HG02938 (cell line): ENCODE measurements at regions not wholly inside any gene's neighbourhood (a gene's known extent, or its start where the extent isn't known, plus 50 kb on each side); places are given as distances from the start of the nearest gene placed in this dataset.
A peak's percentile ranks its signal among the peaks of the same experiment; 100 is the strongest.

Experiments used
- ATAC-seq: cut with Tn5 transposase; IDR thresholded peaks from one replicate; pipeline ENCODE4 v1.9.1; 2021; ENCODE audit warnings: mild to moderate bottlenecking, moderate library complexity; ENCODE audit not compliant: unreplicated experiment

DNA sequence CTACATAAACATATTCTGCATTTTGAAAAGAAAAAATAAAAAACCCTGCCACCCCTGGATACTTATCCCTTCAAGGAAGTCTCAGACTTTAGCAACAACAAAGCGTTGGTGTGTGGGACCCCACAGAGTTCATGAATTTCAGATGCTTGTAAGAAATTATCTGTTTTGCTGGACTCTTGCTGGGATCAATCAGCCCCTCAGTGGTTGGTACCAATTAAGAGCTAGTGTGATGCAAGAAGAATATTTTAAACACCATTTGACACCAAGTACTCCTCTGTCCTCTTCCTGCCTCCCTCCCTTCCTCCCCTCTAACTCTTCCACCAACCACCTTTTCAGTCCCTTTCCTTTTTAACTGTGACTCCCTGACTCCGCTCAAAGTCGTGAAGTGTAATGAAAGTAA lies 51.5 kb downstream of the SST start:
- ATAC-seq, result no peak

DNA sequence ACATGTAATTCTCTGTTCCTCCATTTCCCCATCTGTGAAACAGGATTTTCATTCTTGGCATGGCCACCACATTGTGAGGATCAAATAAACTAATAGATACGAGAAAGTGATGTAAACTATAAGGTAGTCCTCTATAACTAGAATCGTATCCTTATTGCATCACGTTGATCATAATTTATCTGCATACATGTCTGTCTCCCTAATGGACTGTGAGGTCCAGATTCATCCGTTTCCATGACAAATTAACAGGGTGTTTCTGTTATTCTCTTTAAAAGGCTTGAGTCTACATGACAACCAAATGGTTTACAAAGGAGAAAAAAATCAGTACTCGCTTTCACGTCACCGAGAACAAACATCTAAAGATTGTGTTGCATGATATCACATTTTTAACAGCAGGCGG lies 53.0 kb downstream of the SST start:
- ATAC-seq, result no peak

- ATAC-seq, result peak; percentile 74
Measured at GRCh38 chr3:187616307-187616972, 53.8 kb downstream of the SST start.

- ATAC-seq, result no peak
Measured at GRCh38 chr3:187615630-187616029, 54.6 kb downstream of the SST start.

GRCh38 chr3:187612656-187613055 lies 57.5 kb downstream of the SST start:
- no peak for ATAC-seq

DNA sequence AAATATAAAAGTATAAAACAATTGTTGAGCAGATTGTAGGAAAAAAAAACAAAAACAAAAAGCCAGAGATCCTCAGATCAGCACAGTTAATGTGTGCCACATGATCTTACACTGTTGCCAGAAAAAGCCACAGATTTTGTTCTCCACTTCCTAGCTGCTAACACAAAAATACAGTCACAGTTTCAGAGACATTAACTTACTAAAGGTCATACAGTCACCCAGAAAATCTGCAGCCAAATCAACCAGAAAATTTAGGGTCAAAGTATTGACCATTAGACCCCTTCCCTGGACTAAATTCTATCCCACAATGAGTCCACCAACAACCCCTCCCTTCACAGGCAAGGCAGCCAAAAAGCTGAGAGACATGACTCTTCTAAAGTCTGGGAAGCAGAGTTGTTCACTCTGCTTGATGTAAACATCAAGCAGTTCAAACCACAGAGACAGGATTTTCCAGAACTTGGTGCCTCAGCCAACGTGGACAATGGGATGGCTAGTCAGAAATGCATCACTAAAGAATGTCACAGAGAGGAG lies 59.1 kb downstream of the SST start:
- ATAC-seq, result no peak

- ATAC-seq, result no peak
Measured at GRCh38 chr3:187594272-187594671, 75.9 kb downstream of the SST start.

- no peak for ATAC-seq
Measured at GRCh38 chr3:187593451-187593850, 76.7 kb downstream of the SST start.

- no peak for ATAC-seq
Measured at GRCh38 chr3:187590861-187591576, 79.2 kb downstream of the SST start.

DNA sequence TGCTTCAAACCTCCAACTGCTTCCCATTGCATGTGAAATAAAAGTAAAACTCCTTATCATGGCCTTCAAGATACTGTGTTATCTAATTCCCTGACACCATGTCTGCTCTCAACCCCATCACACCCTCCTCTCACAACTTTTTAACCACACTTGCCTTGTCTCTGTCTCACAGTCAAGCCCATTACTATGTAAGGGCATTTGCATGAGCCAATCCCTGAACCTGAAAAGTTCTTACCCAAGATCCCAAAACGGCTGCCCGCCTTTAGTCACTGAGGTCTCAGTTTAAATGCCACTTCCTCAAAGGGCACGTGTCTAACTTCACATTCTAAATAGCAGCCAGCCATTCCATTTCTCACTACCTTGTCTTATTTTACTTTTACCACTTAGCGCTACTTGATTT lies 83.1 kb downstream of the SST start:
- no peak for ATAC-seq

GRCh38 chr3:187586226-187586625 lies 84.0 kb downstream of the SST start:
- no peak for ATAC-seq

GRCh38 chr3:187572441-187572840 lies 97.8 kb downstream of the SST start:
- ATAC-seq, result no peak

- ATAC-seq, result no peak
Measured at GRCh38 chr3:187571701-187572100, 98.5 kb downstream of the SST start.

DNA sequence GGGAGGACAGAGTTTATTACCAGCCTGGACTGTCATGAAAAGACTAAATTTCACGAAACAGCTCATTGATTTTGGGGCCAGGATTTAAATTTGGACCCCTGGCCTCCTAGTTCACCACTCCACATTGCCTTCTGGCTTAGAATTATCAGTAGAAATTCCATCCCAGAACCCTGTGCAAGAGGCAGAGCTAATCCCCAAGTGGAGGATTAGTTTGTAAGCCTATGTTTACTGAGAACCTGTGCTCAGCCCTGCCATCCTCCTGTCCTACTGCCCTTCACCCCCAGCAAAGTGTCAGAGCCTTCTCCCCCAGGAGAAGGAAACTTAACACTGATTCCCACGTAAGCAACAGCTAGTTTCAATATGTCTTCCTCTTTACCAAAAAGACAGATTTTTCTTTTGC lies 99.4 kb downstream of the SST start:
- ATAC-seq, result no peak

GRCh38 chr3:187568171-187568570 lies 102.0 kb downstream of the SST start:
- ATAC-seq, result no peak

DNA sequence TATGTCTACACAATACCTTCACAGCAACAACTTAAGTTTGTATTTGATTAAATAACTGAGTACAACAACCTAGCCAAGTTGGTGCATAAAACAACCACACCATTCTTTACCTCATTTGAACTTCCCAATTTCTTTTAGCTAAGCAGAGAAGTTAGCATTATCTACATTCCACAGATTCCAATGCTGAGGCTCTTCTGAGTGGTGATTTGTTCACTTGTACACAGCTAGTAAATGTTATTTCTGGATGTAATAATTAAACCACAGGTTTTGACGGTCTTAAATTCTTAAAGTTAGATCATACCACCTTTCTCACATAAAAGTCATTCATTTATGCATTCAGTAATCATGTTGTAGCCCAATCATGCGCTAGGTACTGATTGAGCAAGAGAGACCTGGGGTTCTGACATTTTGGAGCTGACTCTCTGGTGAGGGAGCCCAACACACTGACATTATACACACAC lies 102.5 kb downstream of the SST start:
- no peak for ATAC-seq

- no peak for ATAC-seq
Measured at GRCh38 chr3:187567021-187567420, 103.2 kb downstream of the SST start.

DNA sequence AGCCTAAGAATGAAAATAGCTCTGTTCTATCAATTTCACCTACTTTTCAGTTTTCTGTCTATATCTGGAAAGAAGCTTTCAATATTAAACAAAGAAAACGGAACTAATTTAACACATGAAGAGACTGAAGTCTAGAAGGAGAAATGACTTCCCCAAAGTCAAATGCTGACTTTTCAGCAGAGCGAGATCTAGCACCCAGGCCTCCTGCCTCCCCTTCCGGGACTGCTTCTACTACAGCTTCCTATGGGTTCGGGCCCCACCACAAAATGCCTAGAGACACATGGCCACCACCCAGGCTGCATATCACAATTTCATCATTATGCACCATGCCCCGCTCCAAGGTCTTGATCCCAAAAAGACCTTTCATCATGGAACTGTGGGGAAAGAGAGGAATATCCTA lies 104.5 kb downstream of the SST start:
- ATAC-seq, result no peak

GRCh38 chr3:187558990-187559389 lies 111.2 kb downstream of the SST start:
- ATAC-seq, result no peak

- ATAC-seq, result no peak
Measured at GRCh38 chr3:187551416-187551815, 118.8 kb downstream of the SST start.

- ATAC-seq, result no peak
Measured at GRCh38 chr3:187550446-187550845, 119.7 kb downstream of the SST start.

DNA sequence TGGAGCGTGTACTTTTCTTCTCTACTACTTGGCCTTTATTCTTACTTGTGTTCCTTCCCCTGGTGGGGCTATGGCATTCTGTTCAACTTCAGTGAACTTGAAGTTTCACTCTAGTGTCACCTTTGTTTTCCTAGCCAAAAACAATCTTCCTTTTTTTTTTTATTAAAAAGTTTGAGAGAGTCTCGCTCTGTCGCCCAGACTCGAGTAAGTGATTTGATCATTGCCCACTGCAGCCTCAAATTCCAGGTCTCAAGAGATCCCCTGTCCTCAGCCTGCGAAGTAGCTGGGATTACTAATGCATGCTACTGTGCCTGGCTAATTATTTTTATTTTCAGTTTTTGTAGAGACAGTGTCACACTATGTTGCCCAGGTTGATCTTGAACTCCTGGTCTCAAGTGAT lies 124.8 kb downstream of the SST start:
- ATAC-seq, result no peak
